ENCODE measurements at regions not wholly inside any gene's neighbourhood (a gene's known extent, or its start where the extent isn't known, plus 50 kb on each side); places are given as distances from the start of the nearest gene placed in this dataset.

DNA sequence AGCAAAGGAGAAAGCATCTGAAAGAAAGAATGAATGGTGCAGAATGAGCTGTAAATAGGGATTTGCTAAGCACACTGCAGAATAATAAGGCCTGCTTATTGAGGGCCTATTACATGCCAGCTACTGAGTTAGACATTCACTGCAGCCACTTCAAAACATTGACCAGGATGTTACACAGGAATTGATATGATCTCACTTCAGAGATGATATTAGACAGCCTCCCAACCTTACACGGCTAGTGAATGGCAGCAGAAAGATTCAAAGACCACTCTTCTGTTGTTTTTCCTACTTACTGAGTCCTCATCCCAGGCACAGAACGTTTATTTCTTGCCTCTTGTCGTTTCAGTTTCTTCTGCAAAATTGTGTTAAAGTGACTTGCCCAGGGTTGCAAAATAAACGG is 1209.9 kb upstream of the WWC1 start:
- TF ChIP-seq, protein P1, sequence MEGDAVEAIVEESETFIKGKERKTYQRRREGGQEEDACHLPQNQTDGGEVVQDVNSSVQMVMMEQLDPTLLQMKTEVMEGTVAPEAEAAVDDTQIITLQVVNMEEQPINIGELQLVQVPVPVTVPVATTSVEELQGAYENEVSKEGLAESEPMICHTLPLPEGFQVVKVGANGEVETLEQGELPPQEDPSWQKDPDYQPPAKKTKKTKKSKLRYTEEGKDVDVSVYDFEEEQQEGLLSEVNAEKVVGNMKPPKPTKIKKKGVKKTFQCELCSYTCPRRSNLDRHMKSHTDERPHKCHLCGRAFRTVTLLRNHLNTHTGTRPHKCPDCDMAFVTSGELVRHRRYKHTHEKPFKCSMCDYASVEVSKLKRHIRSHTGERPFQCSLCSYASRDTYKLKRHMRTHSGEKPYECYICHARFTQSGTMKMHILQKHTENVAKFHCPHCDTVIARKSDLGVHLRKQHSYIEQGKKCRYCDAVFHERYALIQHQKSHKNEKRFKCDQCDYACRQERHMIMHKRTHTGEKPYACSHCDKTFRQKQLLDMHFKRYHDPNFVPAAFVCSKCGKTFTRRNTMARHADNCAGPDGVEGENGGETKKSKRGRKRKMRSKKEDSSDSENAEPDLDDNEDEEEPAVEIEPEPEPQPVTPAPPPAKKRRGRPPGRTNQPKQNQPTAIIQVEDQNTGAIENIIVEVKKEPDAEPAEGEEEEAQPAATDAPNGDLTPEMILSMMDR (IDR thresholded peaks at IDR 0.05): no peak
- H3K4me1 Mint-ChIP-seq: no peaks in the 10 kb centered on the region
- H3K27me3 ChIP-seq (ENCODE audit: control insufficient read depth, insufficient read depth, low read length): no peaks in the 10 kb centered on the region

GRCh38 chr5:167096816-167097215 is 1194.6 kb upstream of the WWC1 start:
- Mint-ChIP-seq H3K27ac (no peak overlapping the region), H3K4me1 (no peaks in the 10 kb centered on the region), H3K36me3 (peaks cover 8% of the 10 kb centered on the region), H3K4me3 (no peak overlapping the region), H3K9me3 (peaks cover 14 to 16% of the 10 kb centered on the region in 2 donors), H3K27me3 (ENCODE audit: low read depth in 2 of 2) (no peaks in the 10 kb centered on the region)
- ATAC-seq (no peak), DNase-seq (no peak)
- Histone ChIP-seq H3K4me1 (ENCODE audit: control insufficient read depth, insufficient read depth, low read length) (no peaks in the 10 kb centered on the region), H3K27ac (ENCODE audit: low read length) (no peak overlapping the region), H3K9me3 (ENCODE audit: control insufficient read depth, insufficient read depth, low read length) (peaks cover 3% of the 10 kb centered on the region), H3K27me3 (ENCODE audit: control insufficient read depth, insufficient read depth, low read length) (no peaks in the 10 kb centered on the region), H3K36me3 (ENCODE audit: control insufficient read depth, insufficient read depth, low read length) (no peaks in the 10 kb centered on the region), H3K4me3 (ENCODE audit: low read length) (no peak overlapping the region)
- WGBS (ENCODE audit: insufficient coverage): 83% methylated on average over 12 of the region's 12 CpGs
- TF ChIP-seq, protein P1 (IDR thresholded peaks at IDR 0.05): no peak
- intact Hi-C loops (cut with micrococcal nuclease): no loop called here

More for the DNA sequence above, 1209.9 kb upstream of the WWC1 start:
- H3K9me3 ChIP-seq (ENCODE audit: control insufficient read depth, insufficient read depth, low read length): no peaks in the 10 kb centered on the region
- Mint-ChIP-seq H3K27me3 (ENCODE audit: low read depth in 2 of 2) (no peaks in the 10 kb centered on the region), H3K4me3 (no peak overlapping the region), H3K9me3 (peaks cover 2% of the 10 kb centered on the region in 2 donors), H3K27ac (no peak overlapping the region), H3K36me3 (no peaks in the 10 kb centered on the region)
- no peak overlapping the region for H3K27ac ChIP-seq (ENCODE audit: low read length)
- 54% methylated on average over 4 of the region's 4 CpGs for WGBS (ENCODE audit: insufficient coverage)
- intact Hi-C loops (cut with micrococcal nuclease): no loop called here
- ATAC-seq: no peak
- H3K36me3 ChIP-seq (ENCODE audit: control insufficient read depth, insufficient read depth, low read length): no peaks in the 10 kb centered on the region
- DNase-seq: no peak
- H3K4me3 ChIP-seq (ENCODE audit: low read length): no peak overlapping the region
- no peaks in the 10 kb centered on the region for H3K4me1 ChIP-seq (ENCODE audit: control insufficient read depth, insufficient read depth, low read length)

GRCh38 chr5:167104351-167104750 is 1187.1 kb upstream of the WWC1 start:
- H3K9me3 ChIP-seq (ENCODE audit: control insufficient read depth, insufficient read depth, low read length): no peaks in the 10 kb centered on the region
- H3K4me1 ChIP-seq (ENCODE audit: control insufficient read depth, insufficient read depth, low read length): no peaks in the 10 kb centered on the region
- H3K27ac Mint-ChIP-seq: no peak overlapping the region
- intact Hi-C loops (cut with micrococcal nuclease): no loop called here
- H3K4me3 ChIP-seq (ENCODE audit: low read length): no peak overlapping the region
- TF ChIP-seq, protein P1 (IDR thresholded peaks at IDR 0.05): no peak
- DNase-seq (no peak), ATAC-seq (no peak)
- no peaks in the 10 kb centered on the region for H3K36me3 ChIP-seq (ENCODE audit: control insufficient read depth, insufficient read depth, low read length)
- no peaks in the 10 kb centered on the region for H3K27me3 Mint-ChIP-seq (ENCODE audit: low read depth in 2 of 2)
- H3K4me1 Mint-ChIP-seq: no peaks in the 10 kb centered on the region
- H3K4me3 Mint-ChIP-seq: no peak overlapping the region
- H3K27me3 ChIP-seq (ENCODE audit: control insufficient read depth, insufficient read depth, low read length): no peaks in the 10 kb centered on the region
- 89% methylated on average over 3 of the region's 4 CpGs for WGBS (ENCODE audit: insufficient coverage)
- peaks cover 16 to 18% of the 10 kb centered on the region in 2 donors for H3K9me3 Mint-ChIP-seq
- H3K27ac ChIP-seq (ENCODE audit: low read length): no peak overlapping the region
- H3K36me3 Mint-ChIP-seq: peaks cover 13% of the 10 kb centered on the region

DNA sequence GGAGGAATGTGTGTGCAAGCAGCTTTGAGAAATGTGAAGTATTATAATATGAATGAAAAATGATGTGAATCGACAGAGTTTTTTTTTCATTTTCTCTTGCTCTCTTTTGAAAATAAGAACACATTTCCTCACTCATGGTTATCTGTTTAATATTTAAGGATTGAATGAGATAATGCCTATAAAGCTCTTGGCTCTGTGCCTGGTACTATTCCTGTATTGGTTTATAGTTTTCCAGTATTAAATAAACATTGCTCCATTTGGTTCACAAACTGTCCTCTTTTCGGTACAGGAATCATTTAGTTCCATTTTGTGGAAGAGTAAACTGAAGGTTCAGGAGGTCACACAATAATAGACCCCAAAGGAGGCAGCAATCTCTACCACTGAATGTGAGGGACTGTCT is 1185.5 kb upstream of the WWC1 start:
- no peak overlapping the region for H3K4me3 Mint-ChIP-seq
- no peaks in the 10 kb centered on the region for H3K27me3 Mint-ChIP-seq (ENCODE audit: low read depth in 2 of 2)
- no peaks in the 10 kb centered on the region for H3K4me1 Mint-ChIP-seq
- TF ChIP-seq, protein P1 (IDR thresholded peaks at IDR 0.05): no peak
- H3K36me3 Mint-ChIP-seq: peaks cover 13% of the 10 kb centered on the region
- no peaks in the 10 kb centered on the region for H3K4me1 ChIP-seq (ENCODE audit: control insufficient read depth, insufficient read depth, low read length)
- H3K36me3 ChIP-seq (ENCODE audit: control insufficient read depth, insufficient read depth, low read length): no peaks in the 10 kb centered on the region
- intact Hi-C loops (cut with micrococcal nuclease): no loop called here
- H3K9me3 ChIP-seq (ENCODE audit: control insufficient read depth, insufficient read depth, low read length): no peaks in the 10 kb centered on the region
- H3K27ac Mint-ChIP-seq: no peak overlapping the region
- H3K27ac ChIP-seq (ENCODE audit: low read length): no peak overlapping the region
- no peaks in the 10 kb centered on the region for H3K27me3 ChIP-seq (ENCODE audit: control insufficient read depth, insufficient read depth, low read length)
- WGBS (ENCODE audit: insufficient coverage): 83% methylated on average over 1 of the region's 2 CpGs
- peaks cover 15 to 16% of the 10 kb centered on the region in 2 donors for H3K9me3 Mint-ChIP-seq
- H3K4me3 ChIP-seq (ENCODE audit: low read length): no peak overlapping the region
- no peak for DNase-seq
- no peak for ATAC-seq

Measured in natural killer cell (primary cell).